Neural cell (in vitro differentiated cells): ENCODE measurements at regions not wholly inside any gene's neighbourhood (a gene's known extent, or its start where the extent isn't known, plus 50 kb on each side); places are given as distances from the start of the nearest gene placed in this dataset.

Experiments
- EP300 ChIP-seq: fragments of 450-650 bp; conservative IDR thresholded peaks from 2 replicates; pipeline ENCODE4 v1.6.1; 2014; ENCODE audit warnings: antibody characterized with exemption, mild to moderate bottlenecking, moderate library complexity; ENCODE audit not compliant: poor library complexity, severe bottlenecking
- EZH2 ChIP-seq: fragments of 200-600, 300-800 bp; shearing (Covaris generic), sonication (generic); IDR thresholded peaks from 2 replicates; pipeline ENCODE4 v1.6.1; 2014; ENCODE audit warnings: antibody characterized with exemption, low read length, borderline replicate concordance, mild to moderate bottlenecking; ENCODE audit not compliant: insufficient read depth, poor library complexity, severe bottlenecking
- MXI1 ChIP-seq: fragments of 450-650 bp; conservative IDR thresholded peaks from 2 replicates; pipeline ENCODE4 v1.6.1; 2014; ENCODE audit warnings: antibody characterized with exemption, mild to moderate bottlenecking; ENCODE audit not compliant: poor library complexity, severe bottlenecking
- POLR2AphosphoS5 ChIP-seq: IDR thresholded peaks from 2 replicates; pipeline ENCODE4 v1.6.1; 2012
- RAD21 ChIP-seq: fragments of 450-650 bp; conservative IDR thresholded peaks from 2 replicates; pipeline ENCODE4 v1.6.1; 2014; ENCODE audit warnings: antibody characterized with exemption, mild to moderate bottlenecking, moderate library complexity
- TAF1 ChIP-seq: IDR thresholded peaks from 2 replicates; pipeline ENCODE4 v1.6.1; 2012; ENCODE audit warnings: low read depth
- TF ChIP-seq, protein P1 (sequence below): fragments of 450-650 bp; IDR thresholded peaks from 2 replicates; pipeline ENCODE4 v1.5.1; 2014; ENCODE audit warnings: antibody characterized with exemption, mild to moderate bottlenecking, moderate library complexity; ENCODE audit not compliant: poor library complexity, severe bottlenecking
- TF ChIP-seq, protein P2 (sequence below): IDR thresholded peaks from 2 replicates; pipeline ENCODE4 v1.6.1; 2012; ENCODE audit warnings: borderline replicate concordance

GRCh38 chr1:43021547-43022474, 63.1 kb upstream of the SLC2A1 start:
- TF ChIP-seq, protein P1, sequence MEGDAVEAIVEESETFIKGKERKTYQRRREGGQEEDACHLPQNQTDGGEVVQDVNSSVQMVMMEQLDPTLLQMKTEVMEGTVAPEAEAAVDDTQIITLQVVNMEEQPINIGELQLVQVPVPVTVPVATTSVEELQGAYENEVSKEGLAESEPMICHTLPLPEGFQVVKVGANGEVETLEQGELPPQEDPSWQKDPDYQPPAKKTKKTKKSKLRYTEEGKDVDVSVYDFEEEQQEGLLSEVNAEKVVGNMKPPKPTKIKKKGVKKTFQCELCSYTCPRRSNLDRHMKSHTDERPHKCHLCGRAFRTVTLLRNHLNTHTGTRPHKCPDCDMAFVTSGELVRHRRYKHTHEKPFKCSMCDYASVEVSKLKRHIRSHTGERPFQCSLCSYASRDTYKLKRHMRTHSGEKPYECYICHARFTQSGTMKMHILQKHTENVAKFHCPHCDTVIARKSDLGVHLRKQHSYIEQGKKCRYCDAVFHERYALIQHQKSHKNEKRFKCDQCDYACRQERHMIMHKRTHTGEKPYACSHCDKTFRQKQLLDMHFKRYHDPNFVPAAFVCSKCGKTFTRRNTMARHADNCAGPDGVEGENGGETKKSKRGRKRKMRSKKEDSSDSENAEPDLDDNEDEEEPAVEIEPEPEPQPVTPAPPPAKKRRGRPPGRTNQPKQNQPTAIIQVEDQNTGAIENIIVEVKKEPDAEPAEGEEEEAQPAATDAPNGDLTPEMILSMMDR: no peak
- TF ChIP-seq POLR2AphosphoS5 (no peak), RAD21 (no peak), EP300 (no peak), EZH2 (no peak), TAF1 (no peak), MXI1 (no peak)
- TF ChIP-seq, protein P2, sequence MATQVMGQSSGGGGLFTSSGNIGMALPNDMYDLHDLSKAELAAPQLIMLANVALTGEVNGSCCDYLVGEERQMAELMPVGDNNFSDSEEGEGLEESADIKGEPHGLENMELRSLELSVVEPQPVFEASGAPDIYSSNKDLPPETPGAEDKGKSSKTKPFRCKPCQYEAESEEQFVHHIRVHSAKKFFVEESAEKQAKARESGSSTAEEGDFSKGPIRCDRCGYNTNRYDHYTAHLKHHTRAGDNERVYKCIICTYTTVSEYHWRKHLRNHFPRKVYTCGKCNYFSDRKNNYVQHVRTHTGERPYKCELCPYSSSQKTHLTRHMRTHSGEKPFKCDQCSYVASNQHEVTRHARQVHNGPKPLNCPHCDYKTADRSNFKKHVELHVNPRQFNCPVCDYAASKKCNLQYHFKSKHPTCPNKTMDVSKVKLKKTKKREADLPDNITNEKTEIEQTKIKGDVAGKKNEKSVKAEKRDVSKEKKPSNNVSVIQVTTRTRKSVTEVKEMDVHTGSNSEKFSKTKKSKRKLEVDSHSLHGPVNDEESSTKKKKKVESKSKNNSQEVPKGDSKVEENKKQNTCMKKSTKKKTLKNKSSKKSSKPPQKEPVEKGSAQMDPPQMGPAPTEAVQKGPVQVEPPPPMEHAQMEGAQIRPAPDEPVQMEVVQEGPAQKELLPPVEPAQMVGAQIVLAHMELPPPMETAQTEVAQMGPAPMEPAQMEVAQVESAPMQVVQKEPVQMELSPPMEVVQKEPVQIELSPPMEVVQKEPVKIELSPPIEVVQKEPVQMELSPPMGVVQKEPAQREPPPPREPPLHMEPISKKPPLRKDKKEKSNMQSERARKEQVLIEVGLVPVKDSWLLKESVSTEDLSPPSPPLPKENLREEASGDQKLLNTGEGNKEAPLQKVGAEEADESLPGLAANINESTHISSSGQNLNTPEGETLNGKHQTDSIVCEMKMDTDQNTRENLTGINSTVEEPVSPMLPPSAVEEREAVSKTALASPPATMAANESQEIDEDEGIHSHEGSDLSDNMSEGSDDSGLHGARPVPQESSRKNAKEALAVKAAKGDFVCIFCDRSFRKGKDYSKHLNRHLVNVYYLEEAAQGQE: no peak
